ENCODE measurements at regions not wholly inside any gene's neighbourhood (a gene's known extent, or its start where the extent isn't known, plus 50 kb on each side); places are given as distances from the start of the nearest gene placed in this dataset.
"Not testable (repeated sequence)": the region's sequence is repeated elsewhere in the genome, so short reads cannot be mapped to it uniquely, and the experiment has no call there.

- H3K4me3 ChIP-seq (replicated peaks; ENCODE audit: low read depth, low read length), result no peak overlapping the region
- TF ChIP-seq CTCF (IDR thresholded peaks at IDR 0.05; ENCODE audit: low read depth, low read length, missing control alignments), result no peak
- no peak for DNase-seq (ENCODE audit: extremely low read depth, low read depth)
Observed at GRCh38 chr3:163504974-163505373, 1573.3 kb downstream of the SI start.

GRCh38 chr3:163499736-163500219 lies 1578.5 kb downstream of the SI start:
- not testable (repeated sequence) for H3K4me3 ChIP-seq (replicated peaks; ENCODE audit: low read depth, low read length); DNase-seq (ENCODE audit: extremely low read depth, low read depth)

GRCh38 chr3:163498842-163499735 lies 1579.2 kb downstream of the SI start:
- not testable (repeated sequence) for DNase-seq (ENCODE audit: extremely low read depth, low read depth)

GRCh38 chr3:163491714-163492113 lies 1586.6 kb downstream of the SI start:
- no peak overlapping the region for H3K4me3 ChIP-seq (replicated peaks; ENCODE audit: low read depth, low read length)
- DNase-seq (ENCODE audit: extremely low read depth, low read depth), result no peak
- no peak for TF ChIP-seq CTCF (IDR thresholded peaks at IDR 0.05; ENCODE audit: low read depth, low read length, missing control alignments)

More at GRCh38 chr3:163498842-163499735, 1579.2 kb downstream of the SI start:
- not testable (repeated sequence) for H3K4me3 ChIP-seq (replicated peaks; ENCODE audit: low read depth, low read length)

- no peak for DNase-seq (ENCODE audit: extremely low read depth, low read depth)
- no peak overlapping the region for H3K4me3 ChIP-seq (replicated peaks; ENCODE audit: low read depth, low read length)
- TF ChIP-seq CTCF (IDR thresholded peaks at IDR 0.05; ENCODE audit: low read depth, low read length, missing control alignments), result peak; percentile 40
Observed at GRCh38 chr3:163490119-163490518, 1588.2 kb downstream of the SI start.

GRCh38 chr3:163482695-163483094 lies 1595.6 kb downstream of the SI start:
- H3K4me3 ChIP-seq (replicated peaks; ENCODE audit: low read depth, low read length), result no peak overlapping the region
- no peak for DNase-seq (ENCODE audit: extremely low read depth, low read depth)
- TF ChIP-seq CTCF (IDR thresholded peaks at IDR 0.05; ENCODE audit: low read depth, low read length, missing control alignments), result no peak

- no peak overlapping the region for H3K4me3 ChIP-seq (replicated peaks; ENCODE audit: low read depth, low read length)
- no peak for DNase-seq (ENCODE audit: extremely low read depth, low read depth)
- no peak for TF ChIP-seq CTCF (IDR thresholded peaks at IDR 0.05; ENCODE audit: low read depth, low read length, missing control alignments)
Observed at GRCh38 chr3:163481738-163482137, 1596.6 kb downstream of the SI start.

GRCh38 chr3:163476179-163476578 lies 1602.1 kb downstream of the SI start:
- no peak for TF ChIP-seq CTCF (IDR thresholded peaks at IDR 0.05; ENCODE audit: low read depth, low read length, missing control alignments)
- DNase-seq (ENCODE audit: extremely low read depth, low read depth), result no peak
- H3K4me3 ChIP-seq (replicated peaks; ENCODE audit: low read depth, low read length), result no peak overlapping the region

Data from HFF-Myc (cell line).